Right cardiac atrium (tissue), 5 donors: ENCODE measurements at regions not wholly inside any gene's neighbourhood (a gene's known extent, or its start where the extent isn't known, plus 50 kb on each side); places are given as distances from the start of the nearest gene placed in this dataset.
"Not testable (repeated sequence)": the region's sequence is repeated elsewhere in the genome, so short reads cannot be mapped to it uniquely, and the experiment has no call there.

Source experiments
- ATAC-seq, 2 donors: fragments of 200-7000 bp; cut with Tn5 transposase; one replicate each; pipeline versions ENCODE4 v1.8.0 to v1.9.1; 2020; ENCODE audit warnings: moderate library complexity in 2 of 2, mild to moderate bottlenecking in 1 of 2
- DNase-seq, 3 donors: peaks; one replicate each; pipeline ENCODE4 v3.0.0-alpha.2; 2020
- H3K27ac ChIP-seq: one replicate; pipeline ENCODE4 v1.5.1; 2013; ENCODE audit warnings: mild to moderate bottlenecking, low read length, control low read depth, moderate library complexity
- H3K27me3 ChIP-seq: one replicate; pipeline ENCODE4 v1.6.1; 2013; ENCODE audit not compliant: control insufficient read depth, insufficient read depth
- H3K4me1 ChIP-seq: one replicate; pipeline ENCODE4 v1.6.1; 2013; ENCODE audit warnings: low read length; ENCODE audit not compliant: control insufficient read depth, insufficient read depth
- H3K4me3 ChIP-seq: one replicate; pipeline ENCODE4 v1.5.1; 2013; ENCODE audit warnings: low read length, control low read depth
- H3K9me3 ChIP-seq: one replicate; pipeline ENCODE4 v1.6.1; 2013; ENCODE audit warnings: low read length; ENCODE audit not compliant: control insufficient read depth
- WGBS: extraction: QIAGEN DNeasy Blood & Tissue Kit; methylation state at CpG from one replicate; pipeline ENCODE4 v1.1.7; 2013; 5-methylcytosine and 5-hydroxymethylcytosine counted together
- intact Hi-C, 4 donors: fragments of 100-400 bp; cut with DNase I; formaldehyde crosslinking; loops; one replicate each; pipeline versions ENCODE4 v1.11.0 to v1.14.0; 2022 to 2023
- donor health status: healthy with polysubstance abuse.
- donor health status: DM: no; HTN: yes; CAD: no.
- donor health status: DM: no; HTN: no; CAD: no.
- donor health status: DM: no; HTN: yes; CAD: no; lungs with severe emphysema.
- donor health status: DM: yes; HTN: yes; CAD: no.

DNA sequence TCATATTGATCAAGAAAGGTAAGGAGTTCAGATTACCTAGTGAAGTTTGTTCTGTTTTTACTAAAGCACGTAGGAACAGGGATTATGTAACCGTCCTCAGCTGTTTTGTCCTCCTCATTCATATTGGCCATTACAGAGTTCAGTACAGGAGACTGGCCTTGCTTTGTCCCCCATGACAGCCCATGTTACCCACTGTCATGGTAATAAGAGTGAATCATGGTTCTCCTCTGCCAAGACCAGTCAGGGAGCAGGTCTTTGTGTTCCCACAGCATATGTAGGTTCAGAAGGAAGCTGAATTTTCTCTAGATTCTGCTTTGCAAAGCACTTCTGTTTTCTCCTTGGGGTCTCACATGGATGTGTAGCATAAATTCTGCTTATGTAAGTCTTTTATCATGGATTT is 106.2 kb upstream of the GPR141 start:
- intact Hi-C loops: no loop called here
- Histone ChIP-seq H3K4me3 (no peak overlapping the region), H3K4me1 (no peaks in the 10 kb centered on the region), H3K27ac (no peak overlapping the region), H3K9me3 (no peaks in the 10 kb centered on the region), H3K27me3 (no peaks in the 10 kb centered on the region)
- WGBS: 89% methylated on average over 2 of the region's 2 CpGs
- ATAC-seq: no peak
- DNase-seq: no peak

DNA sequence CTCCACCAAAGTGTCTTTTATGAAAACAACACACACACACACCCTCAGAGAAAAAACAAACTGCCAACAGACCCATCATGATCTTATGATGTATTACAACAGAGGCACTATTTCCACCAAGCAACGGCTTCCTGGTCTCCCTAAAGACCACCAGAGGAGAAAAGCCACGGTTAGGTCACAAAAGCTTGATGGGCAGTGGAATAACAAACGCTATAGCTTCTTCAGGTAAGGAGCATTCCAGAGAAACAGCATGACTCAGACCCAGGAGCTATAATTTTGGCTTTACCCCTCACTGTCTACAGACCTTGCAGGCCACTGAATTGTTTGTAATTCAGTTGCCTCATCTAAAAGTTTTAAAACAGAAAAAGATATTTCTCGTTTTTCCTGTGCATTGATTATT is 105.7 kb upstream of the GPR141 start:
- no peak overlapping the region for H3K27ac ChIP-seq
- intact Hi-C loops: no loop called here
- no peak overlapping the region for H3K4me3 ChIP-seq
- no peaks in the 10 kb centered on the region for H3K4me1 ChIP-seq
- DNase-seq (no peak), ATAC-seq (no peak)
- no peaks in the 10 kb centered on the region for H3K27me3 ChIP-seq
- WGBS: 70% methylated on average over 4 of the region's 4 CpGs
- no peaks in the 10 kb centered on the region for H3K9me3 ChIP-seq

DNA sequence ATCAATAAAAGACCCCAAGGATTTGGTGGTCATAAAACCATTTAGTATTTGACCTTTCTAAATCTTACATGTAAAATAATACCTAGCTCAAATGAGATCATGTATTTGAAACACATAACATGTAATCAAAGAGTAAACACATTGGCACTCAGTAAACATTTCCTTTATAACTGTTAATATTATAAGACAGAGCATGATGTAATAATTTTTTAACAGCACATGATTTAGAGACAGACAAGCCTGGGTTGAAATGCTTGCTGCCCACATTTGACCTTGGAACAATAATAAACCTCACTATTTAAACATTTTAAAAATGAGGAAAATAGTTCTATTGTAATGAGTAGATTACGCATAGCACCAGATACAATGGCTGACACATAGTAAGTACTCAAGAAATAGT is 105.2 kb upstream of the GPR141 start:
- 96% methylated on average over 1 of the region's 1 CpG for WGBS
- Histone ChIP-seq H3K27me3 (no peaks in the 10 kb centered on the region), H3K27ac (no peak overlapping the region), H3K4me1 (no peaks in the 10 kb centered on the region), H3K9me3 (no peaks in the 10 kb centered on the region), H3K4me3 (no peak overlapping the region)
- no peak for DNase-seq
- intact Hi-C loops: no loop called here
- no peak for ATAC-seq

- ATAC-seq: no peak
- Histone ChIP-seq H3K27me3 (no peaks in the 10 kb centered on the region), H3K27ac (no peak overlapping the region), H3K9me3 (no peaks in the 10 kb centered on the region), H3K4me3 (no peak overlapping the region), H3K4me1 (no peaks in the 10 kb centered on the region)
- intact Hi-C loops: no loop called here
- no peak for DNase-seq
- 75% methylated on average over 3 of the region's 3 CpGs for WGBS
Measured at GRCh38 chr7:37580376-37580775, 103.2 kb upstream of the GPR141 start.

DNA sequence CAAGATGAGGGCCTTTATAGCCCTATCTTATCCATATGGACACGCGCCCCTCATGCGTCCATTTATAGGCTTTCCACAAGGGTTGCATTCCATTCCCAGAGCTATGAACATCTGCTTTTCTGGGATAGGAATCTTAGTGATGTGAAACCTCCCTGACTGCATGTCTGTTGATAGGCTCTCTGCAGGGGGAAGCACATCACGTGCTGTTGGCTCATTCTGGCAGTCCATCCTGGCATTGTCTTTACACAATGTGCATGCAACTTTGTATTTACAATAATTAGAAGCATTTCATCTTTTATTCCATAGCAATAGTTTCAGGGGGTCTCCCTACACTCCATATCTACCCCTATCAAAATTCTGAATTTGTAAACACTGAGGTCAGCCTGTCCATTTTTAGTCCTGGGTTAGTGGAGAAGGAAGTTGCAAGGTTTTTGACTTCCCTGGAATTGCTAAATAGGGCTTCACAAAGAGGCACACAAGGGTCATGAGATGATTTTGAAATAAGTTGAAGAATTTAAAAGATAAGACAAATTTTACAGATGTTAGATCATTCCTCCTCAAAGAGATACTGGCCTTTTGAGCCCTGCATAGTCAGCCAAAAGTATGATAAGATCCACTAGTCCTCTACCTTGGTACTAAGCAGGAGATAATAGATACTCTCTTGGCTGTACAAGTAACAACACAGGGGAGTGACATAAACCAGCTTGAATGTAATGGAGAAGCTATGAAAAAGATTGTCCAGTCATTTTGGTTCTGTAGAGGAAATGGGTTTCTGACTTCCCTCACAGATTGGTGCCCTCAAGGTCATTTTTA is 98.7 kb upstream of the GPR141 start:
- H3K4me1 ChIP-seq, H3K27me3 ChIP-seq, intact Hi-C loops, DNase-seq, H3K27ac ChIP-seq, ATAC-seq, H3K4me3 ChIP-seq, H3K9me3 ChIP-seq: not testable (repeated sequence)
- 32% methylated on average over 4 of the region's 4 CpGs for WGBS

DNA sequence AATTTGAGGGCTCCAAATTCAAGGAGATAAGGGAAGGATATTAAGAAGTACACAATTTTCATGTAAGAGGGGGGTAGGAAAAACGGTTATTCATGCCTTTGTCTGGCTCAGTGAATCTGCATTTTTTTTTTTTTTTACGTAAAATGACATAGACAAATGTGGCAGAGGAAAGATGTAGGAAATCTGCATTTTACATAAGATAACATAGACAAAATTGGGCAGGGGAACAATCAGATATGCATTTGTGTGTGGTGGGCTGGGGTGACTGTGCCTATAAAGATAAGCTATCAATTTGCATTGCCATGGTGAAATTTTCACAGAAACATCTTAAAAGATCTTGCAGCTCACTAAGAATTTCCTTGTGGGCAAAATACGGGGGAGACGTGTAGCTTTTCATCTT is 92.7 kb upstream of the GPR141 start:
- H3K4me3 ChIP-seq: no peak overlapping the region
- 62% methylated on average over 4 of the region's 4 CpGs for WGBS
- no peak for DNase-seq

GRCh38 chr7:37592366-37592765 is 91.2 kb upstream of the GPR141 start:
- Histone ChIP-seq H3K4me1 (no peaks in the 10 kb centered on the region), H3K9me3 (no peaks in the 10 kb centered on the region), H3K27me3 (no peaks in the 10 kb centered on the region), H3K27ac (no peak overlapping the region), H3K4me3 (no peak overlapping the region)
- DNase-seq (no peak), ATAC-seq (no peak)
- 82% methylated on average over 2 of the region's 2 CpGs for WGBS
- intact Hi-C loops: no loop called here

More for the DNA sequence above, 92.7 kb upstream of the GPR141 start:
- ATAC-seq: no peak
- Histone ChIP-seq H3K27me3 (no peaks in the 10 kb centered on the region), H3K4me1 (no peaks in the 10 kb centered on the region), H3K27ac (no peak overlapping the region), H3K9me3 (no peaks in the 10 kb centered on the region)
- intact Hi-C loops: no loop called here

- H3K9me3 ChIP-seq: no peaks in the 10 kb centered on the region
- no peak overlapping the region for H3K27ac ChIP-seq
- DNase-seq: no peak
- no peaks in the 10 kb centered on the region for H3K4me1 ChIP-seq
- intact Hi-C loops: no loop called here
- 92% methylated on average over 1 of the region's 1 CpG for WGBS
- no peaks in the 10 kb centered on the region for H3K27me3 ChIP-seq
- no peak overlapping the region for H3K4me3 ChIP-seq
- no peak for ATAC-seq
Measured at GRCh38 chr7:37594602-37595001, 89.0 kb upstream of the GPR141 start.

- H3K4me3 ChIP-seq: no peak overlapping the region
- ATAC-seq (no peak), DNase-seq (no peak)
- intact Hi-C loops: no loop called here
- no peaks in the 10 kb centered on the region for H3K27me3 ChIP-seq
- H3K27ac ChIP-seq: no peak overlapping the region
- no peaks in the 10 kb centered on the region for H3K4me1 ChIP-seq
- no peaks in the 10 kb centered on the region for H3K9me3 ChIP-seq
- WGBS: 12% methylated on average over 2 of the region's 2 CpGs
Measured at GRCh38 chr7:37598824-37599223, 84.7 kb upstream of the GPR141 start.

DNA sequence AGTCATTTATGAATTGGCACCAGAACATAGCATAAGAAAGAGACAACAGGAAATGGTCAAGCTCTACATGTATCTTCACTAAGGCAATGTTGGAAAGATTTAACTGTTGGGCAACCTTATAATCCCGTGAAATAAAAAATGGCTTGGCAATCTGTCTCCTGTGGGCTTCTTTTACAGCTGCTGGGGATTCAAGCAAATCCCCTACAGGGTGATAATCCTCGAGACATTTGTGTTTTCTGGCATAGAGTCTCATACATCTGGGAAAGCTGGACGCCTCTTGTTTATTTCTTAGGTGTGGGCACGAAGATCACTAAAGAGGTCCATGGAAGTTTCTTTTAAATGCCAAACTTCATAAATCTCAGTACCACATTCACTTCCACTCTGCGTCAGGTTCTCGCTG is 82.2 kb upstream of the GPR141 start:
- intact Hi-C loops: no loop called here
- DNase-seq: no peak
- WGBS: 82% methylated on average over 6 of the region's 6 CpGs
- Histone ChIP-seq H3K4me3 (no peak overlapping the region), H3K27ac (no peak overlapping the region), H3K9me3 (no peaks in the 10 kb centered on the region), H3K4me1 (no peaks in the 10 kb centered on the region), H3K27me3 (no peaks in the 10 kb centered on the region)
- no peak for ATAC-seq

DNA sequence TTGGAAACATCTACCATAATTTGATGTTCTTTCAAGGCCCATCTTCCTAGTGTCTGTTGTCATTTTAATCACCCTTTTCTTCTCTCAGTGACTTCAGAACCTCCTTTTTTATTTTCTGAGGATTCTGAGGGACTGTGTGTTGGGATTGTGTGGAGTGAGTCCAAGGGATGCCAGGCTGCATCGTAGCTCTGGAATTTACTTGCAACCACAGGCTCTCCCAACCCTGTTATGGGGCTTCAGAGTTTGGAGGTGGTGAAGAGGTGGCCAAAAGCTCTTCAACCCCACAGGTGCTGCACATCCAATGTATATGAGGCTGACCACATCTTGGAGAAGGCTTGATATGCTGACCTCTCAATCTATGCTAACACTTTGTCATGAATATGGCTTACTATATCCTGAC is 79.5 kb upstream of the GPR141 start:
- whole genome bisulfite sequencing: 83% methylated on average over 1 of the region's 1 CpG
- no peaks in the 10 kb centered on the region for H3K27me3 ChIP-seq
- H3K4me3 ChIP-seq: no peak overlapping the region
- H3K27ac ChIP-seq: no peak overlapping the region
- ATAC-seq (no peak), DNase-seq (no peak)
- intact Hi-C loops: no loop called here
- no peaks in the 10 kb centered on the region for H3K9me3 ChIP-seq
- H3K4me1 ChIP-seq: no peaks in the 10 kb centered on the region

DNA sequence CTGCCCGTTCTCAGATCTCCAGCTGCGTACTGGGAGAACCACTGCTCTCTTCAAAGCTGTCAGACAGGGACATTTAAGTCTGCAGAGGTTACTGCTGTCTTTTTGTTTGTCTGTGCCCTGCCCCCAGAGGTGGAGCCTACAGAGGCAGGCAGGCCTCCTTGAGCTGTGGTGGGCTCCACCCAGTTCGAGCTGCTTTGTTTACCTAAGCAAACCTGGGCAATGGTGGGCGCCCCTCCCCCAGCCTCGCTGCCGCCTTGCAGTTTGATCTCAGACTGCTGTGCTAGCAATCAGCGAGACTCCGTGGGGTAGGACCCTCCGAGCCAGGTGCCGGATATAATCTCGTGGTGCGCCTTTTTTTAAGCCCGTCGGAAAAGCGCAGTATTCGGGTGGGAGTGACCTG is 66.2 kb upstream of the GPR141 start:
- H3K4me1 ChIP-seq, H3K9me3 ChIP-seq, ATAC-seq, H3K27me3 ChIP-seq, H3K4me3 ChIP-seq, intact Hi-C loops, DNase-seq, H3K27ac ChIP-seq: not testable (repeated sequence)
- 91% methylated on average over 11 of the region's 16 CpGs for WGBS
